OCI-LY1 (cell line): ENCODE measurements at regions not wholly inside any gene's neighbourhood (a gene's known extent, or its start where the extent isn't known, plus 50 kb on each side); places are given as distances from the start of the nearest gene placed in this dataset.

Experiments
- CTCF ChIP-seq: fragments of 200-600 bp; sonication (generic), shearing (Covaris generic); IDR thresholded peaks from 2 replicates; pipeline ENCODE4 v1.5.1; 2017; ENCODE audit warnings: mild to moderate bottlenecking, antibody characterized with exemption, low read length, moderate library complexity, mixed read lengths
- EZH2 ChIP-seq: fragments of 200-600 bp; sonication (generic), shearing (Covaris generic); IDR thresholded peaks from 2 replicates; pipeline ENCODE4 v1.8.0; 2017; ENCODE audit warnings: borderline replicate concordance, mixed run types, mild to moderate bottlenecking, antibody characterized with exemption, low read length, moderate library complexity, mixed read lengths

- TF ChIP-seq CTCF (no peak), EZH2 (no peak)
Measured at GRCh38 chr1:59046134-59046533, 250.8 kb upstream of the FGGY start.
